Tibial nerve (tissue), 4 donors: ENCODE measurements at regions not wholly inside any gene's neighbourhood (a gene's known extent, or its start where the extent isn't known, plus 50 kb on each side); places are given as distances from the start of the nearest gene placed in this dataset.

ENCODE experiments used
- DNase-seq, 2 donors: peaks; one replicate each; pipeline ENCODE4 v3.0.0-alpha.2; 2019; ENCODE audit warnings: low spot score in 2 of 2
- H3K27ac ChIP-seq, 4 donors: fragments of 200-600 bp; sonication (generic) in 3 of 4; one replicate each; pipeline ENCODE4 v1.5.1; 2017 to 2019; ENCODE audit warnings: mild to moderate bottlenecking in 1 of 4
- H3K27me3 ChIP-seq, 2 donors: fragments of 200-600 bp; sonication (generic) in 1 of 2; one replicate each; pipeline versions ENCODE4 v1.5.1 to v1.6.0; 2017 to 2019
- H3K36me3 ChIP-seq, 3 donors: fragments of 200-600 bp; sonication (generic); one replicate each; pipeline ENCODE4 v1.5.1; 2018 to 2019
- H3K4me1 ChIP-seq, 4 donors: fragments of 200-600 bp; sonication (generic) in 3 of 4; one replicate each; pipeline ENCODE4 v1.5.1; 2017 to 2019
- H3K4me3 ChIP-seq, 4 donors: fragments of 200-600 bp; sonication (generic) in 3 of 4; one replicate each; pipeline ENCODE4 v1.5.1; 2017 to 2019; ENCODE audit warnings: mild to moderate bottlenecking in 1 of 4, moderate library complexity in 1 of 4
- H3K9me3 ChIP-seq, 4 donors: fragments of 200-600 bp; sonication (generic) in 3 of 4; one replicate each; pipeline ENCODE4 v1.5.1; 2017 to 2019
- CTCF ChIP-seq, 5 experiments: fragments of 200-600 bp in 3 of 5; fragments of 450-650 bp in 2 of 5; sonication (generic) in 3 of 5; IDR thresholded peaks; one replicate each; pipeline ENCODE4 v1.5.1; 2016 to 2019; ENCODE audit warnings: antibody characterized with exemption in 5 of 5, mild to moderate bottlenecking in 3 of 5, moderate library complexity in 2 of 5
- EP300 ChIP-seq, 2 donors: sonication (generic); formaldehyde crosslinking; IDR thresholded peaks; one replicate each; pipeline ENCODE4 v1.6.1; 2017; ENCODE audit warnings: antibody characterized with exemption in 2 of 2, mild to moderate bottlenecking in 1 of 2
- POLR2A ChIP-seq, 2 donors: fragments of 450-650 bp; IDR thresholded peaks; one replicate each; pipeline ENCODE4 v1.6.1; 2017; ENCODE audit warnings: antibody characterized with exemption in 2 of 2, mild to moderate bottlenecking in 2 of 2, moderate library complexity in 2 of 2
- WGBS, 2 donors: methylation state at CpG; one replicate each; pipeline ENCODE4 v1.1.5; 2018; 5-methylcytosine and 5-hydroxymethylcytosine counted together

DNA sequence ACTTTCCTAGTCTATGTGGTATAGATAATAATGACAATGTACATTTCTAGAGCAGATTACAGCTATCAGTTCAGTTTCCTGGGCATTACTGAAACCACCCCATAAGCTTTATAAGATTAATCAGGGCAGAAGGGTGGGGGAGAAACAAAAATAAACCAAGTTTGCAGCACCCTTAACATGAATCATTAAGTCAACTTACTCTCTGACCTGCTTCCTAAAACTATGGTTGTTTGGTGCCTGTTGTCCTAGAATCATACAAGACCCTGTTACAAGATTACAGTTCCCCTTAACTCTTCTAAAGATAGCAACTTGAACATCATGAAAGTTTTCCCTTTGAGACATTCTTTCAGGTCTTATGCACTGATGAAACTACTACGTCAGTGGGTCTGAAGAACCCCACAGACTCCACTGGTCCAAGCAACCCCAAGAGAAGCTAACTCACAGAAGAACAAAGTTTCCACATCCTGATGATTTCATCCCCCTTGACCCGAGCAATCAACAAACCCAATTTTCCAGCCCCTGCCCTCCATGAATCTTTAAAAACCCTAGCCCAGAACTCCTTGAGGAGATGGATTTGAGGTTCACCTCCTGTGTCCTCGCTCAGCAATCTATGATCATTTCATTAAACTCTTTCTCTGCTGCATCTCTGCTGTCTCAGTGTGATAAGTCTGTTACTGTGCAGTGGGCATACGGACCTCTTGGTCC, 336.5 kb downstream of the FOXO1 start:
- Histone ChIP-seq H3K9me3 (no peaks in the 10 kb centered on the region), H3K4me1 (no peaks in the 10 kb centered on the region), H3K36me3 (no peaks in the 10 kb centered on the region), H3K27ac (no peak overlapping the region), H3K4me3 (no peak overlapping the region), H3K27me3 (no peaks in the 10 kb centered on the region)
- no peak for DNase-seq
- WGBS, 2 donors, result 91% methylated on average over 4 of the region's 4 CpGs
- TF ChIP-seq EP300 (IDR thresholded peaks at IDR 0.05) (no peak), CTCF (IDR thresholded peaks at IDR 0.05) (no peak), POLR2A (IDR thresholded peaks at IDR 0.05) (no peak)

- H3K4me3 ChIP-seq, result no peak overlapping the region
- DNase-seq, result no peak
- no peak overlapping the region for H3K27ac ChIP-seq
- 93 to 98% methylated on average over 9 of the region's 9 CpGs for WGBS, 2 donors
- H3K9me3 ChIP-seq, result no peaks in the 10 kb centered on the region
- H3K36me3 ChIP-seq, result no peaks in the 10 kb centered on the region
- H3K27me3 ChIP-seq, result no peaks in the 10 kb centered on the region
- TF ChIP-seq POLR2A (IDR thresholded peaks at IDR 0.05) (no peak), CTCF (IDR thresholded peaks at IDR 0.05) (no peak), EP300 (IDR thresholded peaks at IDR 0.05) (no peak)
- H3K4me1 ChIP-seq, result peaks cover 0 to 3% (median 0%) of the 10 kb centered on the region in 4 donors
These were observed 335.5 kb downstream of the FOXO1 start for GRCh38 chr13:40330950-40331349.

GRCh38 chr13:40331802-40332201, 334.6 kb downstream of the FOXO1 start:
- TF ChIP-seq CTCF (IDR thresholded peaks at IDR 0.05) (no peak), POLR2A (IDR thresholded peaks at IDR 0.05) (no peak), EP300 (IDR thresholded peaks at IDR 0.05) (no peak)
- no peak overlapping the region for H3K4me3 ChIP-seq
- no peak for DNase-seq
- H3K9me3 ChIP-seq, result no peaks in the 10 kb centered on the region
- no peaks in the 10 kb centered on the region for H3K36me3 ChIP-seq
- no peaks in the 10 kb centered on the region for H3K27me3 ChIP-seq
- no peak overlapping the region for H3K27ac ChIP-seq
- H3K4me1 ChIP-seq, result peaks cover 0 to 12% (median 2%) of the 10 kb centered on the region in 4 donors

GRCh38 chr13:40333226-40333625, 333.2 kb downstream of the FOXO1 start:
- H3K27me3 ChIP-seq, result no peaks in the 10 kb centered on the region
- H3K4me1 ChIP-seq, result peaks cover 0 to 20% (median 2%) of the 10 kb centered on the region in 4 donors
- no peak overlapping the region for H3K4me3 ChIP-seq
- no peaks in the 10 kb centered on the region for H3K9me3 ChIP-seq
- no peak for DNase-seq
- H3K36me3 ChIP-seq, result no peaks in the 10 kb centered on the region
- 90 to 92% methylated on average over 4 of the region's 4 CpGs for WGBS, 2 donors
- TF ChIP-seq EP300 (IDR thresholded peaks at IDR 0.05) (no peak), CTCF (IDR thresholded peaks at IDR 0.05) (no peak), POLR2A (IDR thresholded peaks at IDR 0.05) (no peak)
- no peak overlapping the region for H3K27ac ChIP-seq

GRCh38 chr13:40334031-40334430, 332.4 kb downstream of the FOXO1 start:
- H3K36me3 ChIP-seq, result no peaks in the 10 kb centered on the region
- TF ChIP-seq CTCF (IDR thresholded peaks at IDR 0.05) (no peak), EP300 (IDR thresholded peaks at IDR 0.05) (no peak), POLR2A (IDR thresholded peaks at IDR 0.05) (no peak)

More at GRCh38 chr13:40334031-40334430, 332.4 kb downstream of the FOXO1 start:
- no peak overlapping the region for H3K27ac ChIP-seq
- no peaks in the 10 kb centered on the region for H3K27me3 ChIP-seq
- 90 to 98% methylated on average over 3 of the region's 3 CpGs for WGBS, 2 donors
- no peaks in the 10 kb centered on the region for H3K9me3 ChIP-seq
- DNase-seq, result no peak
- peaks cover 0 to 21% (median 2%) of the 10 kb centered on the region in 4 donors for H3K4me1 ChIP-seq
- H3K4me3 ChIP-seq, result no peak overlapping the region
